ENCODE measurements at regions not wholly inside any gene's neighbourhood (a gene's known extent, or its start where the extent isn't known, plus 50 kb on each side); places are given as distances from the start of the nearest gene placed in this dataset.
A peak's percentile ranks its signal among the peaks of the same experiment; 100 is the strongest.

DNA sequence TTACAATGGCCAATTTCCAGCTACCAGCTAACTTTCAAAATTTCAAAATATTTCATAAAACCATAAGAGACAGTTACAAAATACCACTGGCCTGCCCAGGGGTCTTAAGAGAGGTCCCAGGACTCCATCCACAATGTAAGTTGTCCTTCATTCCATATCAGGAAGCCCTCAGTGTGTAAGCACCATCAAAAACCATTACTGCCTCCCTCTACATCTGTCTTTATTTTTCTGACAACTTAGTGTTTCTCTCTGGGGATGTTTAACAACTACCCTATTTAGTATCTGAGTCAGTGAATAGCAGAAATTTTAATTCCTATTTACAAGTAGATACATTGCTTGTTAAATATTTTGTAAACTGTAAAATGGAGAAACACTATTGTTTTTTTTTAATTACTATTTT is 339.3 kb upstream of the ADAMTS5 start:
- DNase-seq (ENCODE audit: low read depth) (no peak), FAIRE-seq (no peak)
- Histone ChIP-seq H3K27me3 (ENCODE audit: insufficient read depth, low read length) (no peaks in the 10 kb centered on the region), H3K36me3 (ENCODE audit: insufficient read depth, low read length) (no peaks in the 10 kb centered on the region), H3K9me3 (ENCODE audit: insufficient read depth, low read depth, low read length) (no peaks in the 10 kb centered on the region), H3K4me3 (ENCODE audit: insufficient read depth, low read depth, low read length) (no peak overlapping the region), H3K27ac (ENCODE audit: low read depth, low read length) (no peak overlapping the region), H3K4me1 (ENCODE audit: insufficient read depth, low read length) (no peaks in the 10 kb centered on the region), H3K4me2 (ENCODE audit: low read length) (no peak overlapping the region), H3K9ac (ENCODE audit: low read length) (no peak overlapping the region), H2AFZ (ENCODE audit: low read depth, low read length) (no peak overlapping the region), H4K20me1 (ENCODE audit: insufficient read depth, low read length) (no peaks in the 10 kb centered on the region), H3K79me2 (ENCODE audit: insufficient read depth, low read length) (no peaks in the 10 kb centered on the region)
- Mint-ChIP-seq H3K4me3 (ENCODE audit: unreplicated experiment) (no peak overlapping the region), H3K9me3 (ENCODE audit: unreplicated experiment) (no peaks in the 10 kb centered on the region), H3K27me3 (ENCODE audit: low read depth, unreplicated experiment) (peaks cover 2% of the 10 kb centered on the region), H3K36me3 (ENCODE audit: low read depth, unreplicated experiment) (no peaks in the 10 kb centered on the region), H3K4me1 (ENCODE audit: low read depth, unreplicated experiment) (no peaks in the 10 kb centered on the region), H3K27ac (ENCODE audit: unreplicated experiment) (no peak overlapping the region)
- TF ChIP-seq CTCF (IDR thresholded peaks at IDR 0.05; ENCODE audit: insufficient read depth, low read depth, low read length): no peak
- TF ChIP-seq EZH2 (IDR thresholded peaks at IDR 0.05; ENCODE audit: insufficient read depth, low read length): no peak

- FAIRE-seq (peak; percentile 13), DNase-seq (ENCODE audit: low read depth) (peak; percentile 11)
- Histone ChIP-seq H2AFZ (ENCODE audit: low read depth, low read length) (no peak overlapping the region), H3K4me3 (ENCODE audit: insufficient read depth, low read depth, low read length) (no peak overlapping the region), H3K4me1 (ENCODE audit: insufficient read depth, low read length) (no peaks in the 10 kb centered on the region), H3K79me2 (ENCODE audit: insufficient read depth, low read length) (no peaks in the 10 kb centered on the region), H3K27ac (ENCODE audit: low read depth, low read length) (no peak overlapping the region), H4K20me1 (ENCODE audit: insufficient read depth, low read length) (no peaks in the 10 kb centered on the region), H3K9me3 (ENCODE audit: insufficient read depth, low read depth, low read length) (no peaks in the 10 kb centered on the region), H3K36me3 (ENCODE audit: insufficient read depth, low read length) (no peaks in the 10 kb centered on the region), H3K27me3 (ENCODE audit: insufficient read depth, low read length) (no peaks in the 10 kb centered on the region), H3K9ac (ENCODE audit: low read length) (no peak overlapping the region), H3K4me2 (ENCODE audit: low read length) (no peak overlapping the region)
- Mint-ChIP-seq H3K9me3 (ENCODE audit: unreplicated experiment) (peaks cover 3% of the 10 kb centered on the region), H3K4me1 (ENCODE audit: low read depth, unreplicated experiment) (no peaks in the 10 kb centered on the region), H3K36me3 (ENCODE audit: low read depth, unreplicated experiment) (no peaks in the 10 kb centered on the region), H3K4me3 (ENCODE audit: unreplicated experiment) (no peak overlapping the region), H3K27ac (ENCODE audit: unreplicated experiment) (no peak overlapping the region), H3K27me3 (ENCODE audit: low read depth, unreplicated experiment) (no peaks in the 10 kb centered on the region)
- TF ChIP-seq CTCF (IDR thresholded peaks at IDR 0.05; ENCODE audit: insufficient read depth, low read depth, low read length) (no peak), EZH2 (IDR thresholded peaks at IDR 0.05; ENCODE audit: insufficient read depth, low read length) (no peak)
Measured at GRCh38 chr21:27301220-27301619, 334.3 kb upstream of the ADAMTS5 start.

- DNase-seq (ENCODE audit: low read depth): peak; percentile 28
- no peak for TF ChIP-seq EZH2 (IDR thresholded peaks at IDR 0.05; ENCODE audit: insufficient read depth, low read length)
- no peak for TF ChIP-seq CTCF (IDR thresholded peaks at IDR 0.05; ENCODE audit: insufficient read depth, low read depth, low read length)
- H3K4me2 ChIP-seq (ENCODE audit: low read length): no peak overlapping the region
- no peaks in the 10 kb centered on the region for H3K4me1 Mint-ChIP-seq (ENCODE audit: low read depth, unreplicated experiment)
- no peaks in the 10 kb centered on the region for H3K4me1 ChIP-seq (ENCODE audit: insufficient read depth, low read length)
- no peak overlapping the region for H3K27ac ChIP-seq (ENCODE audit: low read depth, low read length)
- no peak for FAIRE-seq
- no peaks in the 10 kb centered on the region for H3K36me3 ChIP-seq (ENCODE audit: insufficient read depth, low read length)
- no peaks in the 10 kb centered on the region for H3K36me3 Mint-ChIP-seq (ENCODE audit: low read depth, unreplicated experiment)
- no peaks in the 10 kb centered on the region for H4K20me1 ChIP-seq (ENCODE audit: insufficient read depth, low read length)
- peaks cover 3% of the 10 kb centered on the region for H3K9me3 Mint-ChIP-seq (ENCODE audit: unreplicated experiment)
- H3K27ac Mint-ChIP-seq (ENCODE audit: unreplicated experiment): no peak overlapping the region
- H3K4me3 Mint-ChIP-seq (ENCODE audit: unreplicated experiment): no peak overlapping the region
- H3K4me3 ChIP-seq (ENCODE audit: insufficient read depth, low read depth, low read length): no peak overlapping the region
- no peaks in the 10 kb centered on the region for H3K79me2 ChIP-seq (ENCODE audit: insufficient read depth, low read length)
- H3K27me3 ChIP-seq (ENCODE audit: insufficient read depth, low read length): no peaks in the 10 kb centered on the region
- H2AFZ ChIP-seq (ENCODE audit: low read depth, low read length): no peak overlapping the region
- no peak overlapping the region for H3K9ac ChIP-seq (ENCODE audit: low read length)
- H3K9me3 ChIP-seq (ENCODE audit: insufficient read depth, low read depth, low read length): no peaks in the 10 kb centered on the region
- H3K27me3 Mint-ChIP-seq (ENCODE audit: low read depth, unreplicated experiment): no peaks in the 10 kb centered on the region
Measured at GRCh38 chr21:27300770-27301169, 333.9 kb upstream of the ADAMTS5 start.
